HG02970 (cell line): ENCODE measurements at regions not wholly inside any gene's neighbourhood (a gene's known extent, or its start where the extent isn't known, plus 50 kb on each side); places are given as distances from the start of the nearest gene placed in this dataset.

Experiments used
- ATAC-seq: cut with Tn5 transposase; IDR thresholded peaks from one replicate; pipeline ENCODE4 v1.9.1; 2021; ENCODE audit warnings: mild to moderate bottlenecking, moderate library complexity, moderate number of reproducible peaks; ENCODE audit not compliant: unreplicated experiment, low FRiP score

- ATAC-seq = no peak
Measured at GRCh38 chr18:27839141-27839540, 337.8 kb downstream of the CDH2 start.

GRCh38 chr18:27838225-27838624 lies 338.7 kb downstream of the CDH2 start:
- ATAC-seq = no peak

- no peak for ATAC-seq
Measured at GRCh38 chr18:27826101-27826500, 350.8 kb downstream of the CDH2 start.

GRCh38 chr18:27825689-27826088 lies 351.2 kb downstream of the CDH2 start:
- ATAC-seq = no peak

GRCh38 chr18:27824841-27825681 lies 351.9 kb downstream of the CDH2 start:
- ATAC-seq = no peak

GRCh38 chr18:27824275-27824674 lies 352.7 kb downstream of the CDH2 start:
- no peak for ATAC-seq

GRCh38 chr18:27823053-27823452 lies 353.9 kb downstream of the CDH2 start:
- no peak for ATAC-seq

- no peak for ATAC-seq
Measured at GRCh38 chr18:27808683-27809082, 368.2 kb downstream of the CDH2 start.

- no peak for ATAC-seq
Measured at GRCh38 chr18:27803957-27804356, 373.0 kb downstream of the CDH2 start.

- no peak for ATAC-seq
Measured at GRCh38 chr18:27797484-27797883, 379.4 kb downstream of the CDH2 start.

GRCh38 chr18:27794181-27794926 lies 382.6 kb downstream of the CDH2 start:
- no peak for ATAC-seq

- no peak for ATAC-seq
Measured at GRCh38 chr18:27793013-27793785, 383.7 kb downstream of the CDH2 start.

- no peak for ATAC-seq
Measured at GRCh38 chr18:27789406-27789805, 387.5 kb downstream of the CDH2 start.

- ATAC-seq = no peak
Measured at GRCh38 chr18:27787547-27787946, 389.4 kb downstream of the CDH2 start.

GRCh38 chr18:27785815-27786471 lies 391.0 kb downstream of the CDH2 start:
- no peak for ATAC-seq

GRCh38 chr18:27780061-27780745 lies 396.7 kb downstream of the CDH2 start:
- no peak for ATAC-seq

- no peak for ATAC-seq
Measured at GRCh38 chr18:27778925-27779324, 398.0 kb downstream of the CDH2 start.

- ATAC-seq = no peak
Measured at GRCh38 chr18:27778441-27778840, 398.5 kb downstream of the CDH2 start.

- ATAC-seq = no peak
Measured at GRCh38 chr18:27772081-27772480, 404.8 kb downstream of the CDH2 start.

GRCh38 chr18:27771571-27771970 lies 405.4 kb downstream of the CDH2 start:
- no peak for ATAC-seq
